DMS79 treated with DMSO at 0.1 percent for 48 hours (cell line): ENCODE measurements at regions not wholly inside any gene's neighbourhood (a gene's known extent, or its start where the extent isn't known, plus 50 kb on each side); places are given as distances from the start of the nearest gene placed in this dataset.
"Not testable (repeated sequence)": the region's sequence is repeated elsewhere in the genome, so short reads cannot be mapped to it uniquely, and the experiment has no call there.

Experiments used
- DNase-seq: peaks from one replicate; lab custom pipeline; 2025; lab: John Stamatoyannopoulos, UW

DNA sequence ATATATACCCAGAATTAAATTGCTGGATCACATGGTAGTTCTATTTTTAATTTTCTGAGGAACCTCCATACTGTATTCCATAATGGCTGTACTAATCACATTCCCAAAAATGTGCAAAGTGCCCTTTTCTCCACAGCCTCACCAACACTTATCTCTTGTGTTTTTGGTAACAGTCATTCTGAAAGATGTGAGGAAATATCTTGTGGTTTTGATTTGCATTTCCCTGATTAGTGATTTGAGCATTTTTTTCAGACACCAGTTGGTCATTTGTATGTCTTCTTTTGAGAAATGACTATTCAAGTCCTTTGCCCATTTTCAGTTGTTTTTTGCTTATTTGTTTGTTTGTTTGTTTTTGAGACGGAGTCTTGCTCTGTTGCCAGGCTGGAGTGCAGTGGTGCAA, 98.1 kb upstream of the SIMC1 start:
- DNase-seq, result not testable (repeated sequence)

GRCh38 chr5:176144508-176144907, 93.7 kb upstream of the SIMC1 start:
- peak; percentile 21 for DNase-seq

DNA sequence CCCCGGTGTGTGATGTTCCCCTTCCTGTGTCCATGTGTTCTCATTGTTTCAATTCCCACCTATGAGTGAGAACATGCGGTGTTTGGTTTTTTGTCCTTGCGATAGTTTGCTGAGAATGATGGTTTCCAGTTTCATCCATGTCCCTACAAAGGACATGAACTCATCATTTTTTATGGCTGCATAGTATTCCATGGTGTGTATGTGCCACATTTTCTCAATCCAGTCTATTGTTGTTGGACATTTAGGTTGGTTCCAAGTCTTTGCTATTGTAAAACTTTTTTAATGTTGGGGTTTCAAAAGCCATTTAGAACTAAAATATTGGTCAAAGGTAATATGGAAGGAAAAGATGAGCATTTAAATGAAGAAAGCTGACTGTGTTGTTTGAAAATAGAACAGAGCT, 88.3 kb upstream of the SIMC1 start:
- not testable (repeated sequence) for DNase-seq

GRCh38 chr5:176151281-176151680, 86.9 kb upstream of the SIMC1 start:
- no peak for DNase-seq

DNA sequence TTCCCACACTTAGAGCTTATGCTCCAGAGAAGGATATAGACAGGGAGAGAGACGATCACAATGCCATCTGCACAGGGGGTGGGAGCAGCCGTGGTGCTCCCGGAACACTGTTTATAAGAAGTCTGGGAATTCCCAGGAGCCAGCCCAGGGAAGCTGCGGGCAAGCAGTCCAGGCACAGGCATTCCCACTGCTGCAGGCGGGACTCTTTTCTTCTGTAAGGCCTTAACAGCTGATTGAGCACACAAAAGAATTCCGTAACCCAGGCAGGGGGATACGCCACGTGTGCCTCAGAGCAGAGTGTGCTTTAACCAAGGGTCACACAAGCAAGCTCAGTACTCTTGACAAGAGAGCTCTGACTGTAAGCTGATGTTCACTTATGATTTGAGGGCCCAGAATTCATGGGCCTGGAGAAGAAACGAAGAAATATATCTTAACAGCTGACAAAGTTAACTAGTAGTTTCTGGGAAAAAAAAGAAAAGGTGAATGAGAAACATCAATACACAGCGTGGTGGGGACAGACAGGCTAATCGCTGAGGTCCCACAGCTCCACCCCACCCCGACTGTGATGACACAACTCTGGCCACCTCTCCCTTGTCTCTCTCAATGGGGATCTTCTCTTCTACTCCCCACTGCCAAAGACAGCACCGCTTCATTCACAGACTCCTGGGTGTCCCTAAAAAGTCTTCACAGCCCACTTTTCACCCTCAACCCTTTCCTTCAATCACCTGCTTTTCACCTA, 85.9 kb upstream of the SIMC1 start:
- peak; percentile 3 for DNase-seq

GRCh38 chr5:176152930-176153311, 85.3 kb upstream of the SIMC1 start:
- no peak for DNase-seq

DNA sequence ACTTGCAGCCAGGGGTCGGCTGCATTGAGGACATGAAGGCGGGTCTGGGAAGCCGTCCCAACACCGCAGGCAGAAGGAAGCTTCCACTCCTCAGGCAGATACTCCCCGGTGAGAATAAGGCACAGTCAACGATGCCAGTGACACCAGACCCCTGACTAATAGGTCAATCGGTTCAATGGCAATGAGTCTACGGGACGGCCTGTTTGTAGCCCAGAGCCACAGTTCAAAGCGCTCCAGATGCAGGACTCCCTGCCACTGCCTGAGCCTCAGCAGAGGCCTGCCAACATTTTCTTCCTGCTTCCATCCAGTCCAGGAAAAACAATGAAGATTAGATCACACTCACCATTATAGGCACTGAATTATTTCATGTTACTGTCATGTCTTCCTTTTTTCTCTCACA, 84.5 kb upstream of the SIMC1 start:
- DNase-seq, result no peak

DNA sequence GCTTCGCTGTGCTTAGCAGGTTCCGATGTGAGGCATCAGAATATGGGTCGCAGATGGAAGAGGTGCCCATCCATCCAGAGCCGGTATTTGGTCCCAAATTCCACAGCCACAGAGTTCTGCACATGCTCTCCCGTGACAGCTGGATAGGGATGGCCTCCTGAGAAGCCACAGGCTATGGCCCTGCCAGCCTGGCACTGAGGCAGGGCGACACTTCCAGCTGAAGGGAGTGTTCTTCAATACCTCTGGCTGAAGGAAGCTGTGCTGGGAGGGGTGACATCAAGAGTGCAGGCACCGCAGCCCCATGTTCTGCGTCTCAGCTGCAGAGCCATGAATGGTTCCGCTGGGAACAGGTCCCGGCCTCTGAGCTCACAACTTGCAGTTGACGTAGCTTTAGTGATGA, 83.4 kb upstream of the SIMC1 start:
- no peak for DNase-seq

GRCh38 chr5:176155922-176156359, 82.3 kb upstream of the SIMC1 start:
- DNase-seq, result no peak

DNA sequence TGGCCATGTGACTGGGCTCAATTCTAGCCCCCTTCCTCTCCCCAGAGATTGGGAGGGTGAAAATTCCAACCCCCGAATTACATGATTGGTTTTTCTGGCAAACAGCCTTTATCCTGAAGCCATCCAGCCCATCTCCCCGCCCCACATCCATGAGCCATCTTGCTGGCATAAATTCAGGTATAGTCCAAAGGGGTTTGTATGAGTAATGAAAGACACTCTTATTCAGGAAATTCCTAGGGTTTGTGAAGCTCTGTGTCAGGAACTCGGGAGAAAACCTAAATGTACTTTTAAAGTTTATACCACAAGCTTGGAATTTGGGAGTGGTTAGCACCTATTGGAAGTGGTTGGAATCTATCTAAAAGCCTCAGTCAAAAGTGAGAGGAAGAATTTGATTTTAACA, 80.6 kb upstream of the SIMC1 start:
- no peak for DNase-seq

DNA sequence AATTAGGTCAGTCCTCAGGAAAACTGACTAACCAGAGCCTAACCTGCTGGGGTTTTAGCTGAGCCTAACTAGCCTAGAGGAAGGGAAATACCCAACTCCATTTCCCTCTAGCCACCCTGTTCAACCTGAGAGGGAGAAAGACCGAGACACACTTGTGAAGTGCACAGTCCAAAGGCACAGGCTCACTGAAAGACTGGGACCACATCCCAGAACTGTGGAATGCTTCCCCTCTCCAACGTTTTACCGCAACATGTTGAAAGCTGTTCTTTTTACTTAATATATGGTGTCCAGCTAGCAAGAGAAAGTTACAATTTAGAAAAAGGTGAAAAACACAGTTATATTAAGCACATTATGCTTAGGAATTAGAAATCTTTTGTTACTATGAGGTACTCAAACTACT, 76.8 kb upstream of the SIMC1 start:
- DNase-seq, result no peak

- no peak for DNase-seq
Measured at GRCh38 chr5:176162198-176162597, 76.0 kb upstream of the SIMC1 start.

DNA sequence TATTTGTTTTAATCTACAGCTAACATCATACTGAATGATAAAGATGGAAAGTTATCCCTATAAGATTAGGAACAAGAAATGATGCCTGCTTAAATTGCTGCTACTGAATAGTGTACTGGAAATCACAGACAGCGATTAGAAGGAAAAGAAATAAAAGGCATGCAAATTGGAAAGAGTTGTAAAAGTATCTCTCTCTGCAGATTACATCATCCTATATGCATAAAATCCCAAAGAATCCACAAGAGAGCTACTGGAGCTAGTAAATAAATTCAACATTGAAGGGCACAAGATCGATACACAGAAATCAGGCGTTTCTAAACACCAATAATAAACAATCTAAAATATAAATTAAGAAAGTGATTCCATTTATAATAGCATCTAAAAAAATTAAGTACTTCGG, 75.3 kb upstream of the SIMC1 start:
- no peak for DNase-seq

- no peak for DNase-seq
Measured at GRCh38 chr5:176166427-176166826, 71.8 kb upstream of the SIMC1 start.

GRCh38 chr5:176167800-176168199, 70.4 kb upstream of the SIMC1 start:
- DNase-seq, result no peak

DNA sequence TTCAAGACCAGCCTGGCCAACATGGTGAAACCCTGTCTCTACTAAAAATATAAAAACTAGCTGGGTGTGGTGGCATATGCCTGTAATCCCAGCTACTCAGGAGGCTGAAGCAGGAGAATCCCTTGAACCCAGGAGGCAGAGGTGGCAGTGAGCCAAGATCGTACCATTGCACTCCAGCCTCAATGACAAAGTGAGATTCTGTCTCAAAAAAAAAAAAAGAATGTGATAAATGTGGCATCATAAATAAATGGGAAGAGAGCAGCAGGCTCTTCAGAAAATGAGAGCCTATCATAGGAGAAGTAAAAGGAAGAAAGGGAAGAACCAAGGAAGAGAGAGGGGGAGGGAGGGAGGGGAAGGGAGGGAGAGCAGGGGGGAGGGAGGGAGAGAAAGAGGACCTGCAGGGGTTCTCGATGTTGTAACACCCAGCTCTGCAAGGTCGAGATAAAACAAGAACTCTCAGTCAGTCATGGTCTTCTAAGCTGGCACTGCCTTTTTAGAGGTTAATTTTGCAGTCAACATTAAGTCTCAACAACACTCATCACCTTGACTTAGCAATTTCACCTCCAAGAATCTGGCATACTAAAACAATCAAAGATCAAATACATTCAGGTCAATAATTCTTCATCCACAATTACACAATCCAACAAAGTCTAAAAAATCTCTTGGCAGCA, 68.7 kb upstream of the SIMC1 start:
- no peak for DNase-seq

DNA sequence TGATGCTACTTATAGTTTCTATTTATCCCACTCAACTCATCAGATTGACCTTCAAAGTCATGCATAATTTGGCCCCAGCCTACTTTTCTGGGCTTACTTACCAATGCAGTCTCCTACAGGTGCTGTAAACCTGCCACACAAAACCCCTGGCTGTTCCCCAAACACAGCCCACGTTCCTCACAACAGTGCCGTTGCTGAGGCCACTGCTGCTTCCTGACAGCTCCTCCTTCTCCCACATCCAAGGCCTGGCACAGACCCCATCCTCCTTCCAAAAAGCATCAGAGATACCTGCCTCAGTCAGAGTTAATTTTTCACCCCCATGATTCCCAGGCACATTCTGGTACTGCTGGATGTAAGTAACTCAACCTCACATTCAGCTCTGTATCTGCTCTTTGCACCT, 68.1 kb upstream of the SIMC1 start:
- no peak for DNase-seq

DNA sequence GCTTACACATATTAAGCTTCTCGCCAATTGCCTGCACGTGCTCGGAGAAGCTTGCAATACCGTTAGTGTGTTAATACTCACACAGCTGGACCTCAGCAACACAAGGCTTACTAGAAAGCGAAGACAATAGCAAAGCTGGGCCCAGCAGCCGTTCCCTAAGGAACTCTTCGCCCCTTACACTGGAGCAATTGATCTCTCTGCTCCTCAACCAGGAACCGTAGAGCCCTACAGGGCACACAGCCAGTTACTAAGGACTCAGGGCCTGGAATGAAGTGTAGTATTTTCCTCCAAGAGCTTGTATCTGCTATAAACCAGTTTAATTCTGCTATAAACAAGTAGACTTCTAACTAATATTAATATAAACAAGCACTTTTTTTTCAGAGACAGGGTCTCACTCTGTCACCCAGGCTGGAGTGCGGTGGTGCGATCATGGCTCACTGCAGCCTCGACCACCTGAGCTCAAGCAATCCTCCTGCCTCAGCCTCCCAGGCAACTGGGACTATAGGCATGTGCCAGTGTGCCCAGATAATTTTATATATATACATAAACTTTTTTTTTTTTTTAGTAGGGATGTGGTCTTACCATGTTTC, 67.0 kb upstream of the SIMC1 start:
- DNase-seq, result peak; percentile 35

DNA sequence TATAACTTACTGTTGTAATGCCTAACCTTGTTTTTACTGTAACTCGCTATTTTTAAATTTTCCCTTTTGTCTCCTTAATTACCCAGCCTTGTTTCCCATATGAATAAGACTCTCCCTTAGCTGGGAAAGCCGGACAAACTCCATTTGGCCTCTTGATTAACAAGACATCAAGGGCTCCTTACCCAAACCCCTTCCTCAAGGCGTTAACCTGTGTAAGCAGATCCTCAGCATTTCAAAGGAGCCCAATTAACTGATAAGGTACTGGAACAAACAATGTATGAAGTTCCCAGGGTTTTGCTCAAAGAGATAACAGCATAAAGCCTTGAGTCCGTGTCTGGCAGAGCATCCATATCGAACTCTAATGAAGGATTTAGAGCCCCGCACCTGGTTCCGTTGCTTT, 66.0 kb upstream of the SIMC1 start:
- DNase-seq, result no peak

DNA sequence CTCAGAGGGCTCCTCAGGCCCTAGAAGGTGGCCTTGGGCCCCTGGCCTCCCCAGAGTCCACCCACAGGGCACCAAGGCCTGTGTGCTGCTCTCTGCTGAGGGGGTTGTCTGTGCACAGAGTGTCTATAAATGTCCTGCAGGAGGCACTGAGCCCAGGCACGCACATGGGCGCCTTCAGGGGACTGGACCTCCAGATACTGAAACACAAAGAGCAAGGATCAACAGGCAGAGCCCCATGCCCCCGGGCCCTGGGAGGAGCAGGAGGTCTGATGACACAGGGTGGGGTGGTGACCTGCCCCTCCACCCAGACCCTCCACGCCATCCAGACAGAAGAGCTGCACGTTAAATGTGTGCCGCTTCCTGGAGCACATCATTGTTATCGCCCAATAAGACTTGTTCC, 64.6 kb upstream of the SIMC1 start:
- no peak for DNase-seq

DNA sequence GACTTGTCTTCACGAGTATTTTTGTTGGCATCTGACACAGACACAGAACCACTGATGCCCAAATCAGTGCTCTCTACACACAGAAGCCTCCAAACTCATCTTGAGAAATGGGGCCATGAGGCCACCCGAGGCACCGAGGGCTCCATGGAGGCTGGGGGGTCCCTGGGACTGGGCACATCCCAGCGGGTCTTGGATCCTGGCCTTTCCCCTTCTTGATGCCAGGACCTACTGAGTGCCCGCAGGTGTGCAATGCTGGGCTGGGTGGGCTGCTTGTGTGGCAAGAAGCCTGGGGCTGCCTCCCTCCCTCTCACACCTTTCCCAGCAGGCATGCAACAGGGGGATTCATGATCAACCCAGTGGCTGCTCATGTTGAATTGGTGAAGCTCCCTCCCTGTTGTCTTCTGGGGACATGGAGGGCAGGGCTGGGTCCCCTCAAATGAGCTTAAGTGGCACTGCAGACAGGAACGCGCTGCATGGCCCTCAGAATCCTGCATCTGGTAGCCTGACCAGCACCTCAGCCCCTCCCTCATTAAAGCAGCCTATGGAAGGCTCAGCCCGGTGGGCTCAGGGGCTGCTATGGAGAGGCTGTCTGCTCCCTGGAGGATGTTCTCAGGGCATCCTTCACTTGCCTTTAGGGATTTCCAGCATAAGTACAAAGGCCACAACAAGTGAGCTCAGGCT, 63.7 kb upstream of the SIMC1 start:
- DNase-seq, result no peak

DNA sequence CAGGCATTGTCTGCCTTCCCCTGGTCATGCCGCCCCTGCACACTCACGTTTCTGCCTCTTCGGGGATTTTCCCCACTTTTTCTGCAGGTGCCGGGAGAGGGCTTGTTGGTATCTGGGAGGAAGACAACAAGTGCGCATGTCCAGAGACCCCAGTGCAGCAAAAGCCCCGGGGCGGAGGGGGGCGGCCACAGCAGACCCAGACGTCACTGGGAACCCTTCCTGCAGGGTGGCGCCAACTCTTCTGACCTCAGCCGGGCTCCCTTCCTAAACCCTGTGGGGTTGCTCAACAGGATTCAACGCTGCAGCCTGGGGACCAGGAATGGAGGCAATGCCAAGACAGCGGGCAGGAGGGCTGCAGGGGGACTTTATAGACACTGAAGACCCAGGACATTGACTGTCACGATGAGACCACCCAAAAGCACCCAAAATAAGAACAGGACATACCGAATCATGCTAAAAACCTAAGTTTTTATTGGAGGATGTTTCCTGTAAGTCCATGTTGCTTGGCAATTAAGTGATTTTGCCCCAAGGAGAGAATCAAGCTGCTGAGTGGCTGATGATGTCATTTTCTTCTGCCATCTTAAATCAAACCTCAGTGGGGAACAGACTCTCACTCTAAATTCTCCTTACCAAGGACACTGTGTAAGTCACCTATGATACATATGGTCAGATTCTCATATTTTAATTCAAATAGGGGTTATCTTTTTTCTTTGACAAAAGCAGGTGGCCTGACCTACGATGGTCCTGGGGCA, 62.9 kb upstream of the SIMC1 start:
- DNase-seq, result no peak
